T-helper 1 cell treated with Interleukin-12 subunit alpha and Interleukin-12 subunit beta and Interleukin-4 antibody, amounts not matched to agents 30 μg/mL and 1 μg/mL, for 36 hours (primary cell): ENCODE measurements at regions not wholly inside any gene's neighbourhood (a gene's known extent, or its start where the extent isn't known, plus 50 kb on each side); places are given as distances from the start of the nearest gene placed in this dataset.

Source experiments
- H3K27ac Mint-ChIP-seq: one replicate; pipeline ENCODE4 v1.8.0; 2021; ENCODE audit warnings: mild to moderate bottlenecking, mixed read lengths
- H3K27me3 Mint-ChIP-seq: one replicate; pipeline ENCODE4 v1.8.0; 2021; ENCODE audit warnings: low read depth, mixed read lengths
- H3K36me3 Mint-ChIP-seq: one replicate; pipeline ENCODE4 v1.8.0; 2021; ENCODE audit warnings: low read depth, mixed read lengths
- H3K4me1 Mint-ChIP-seq: one replicate; pipeline ENCODE4 v1.8.0; 2021; ENCODE audit warnings: low read depth, mixed read lengths
- H3K4me3 Mint-ChIP-seq: one replicate; pipeline ENCODE4 v1.8.0; 2021; ENCODE audit warnings: mild to moderate bottlenecking, moderate library complexity, mixed read lengths
- H3K9me3 Mint-ChIP-seq: one replicate; pipeline ENCODE4 v1.8.0; 2021; ENCODE audit warnings: mixed read lengths

- H3K27me3 Mint-ChIP-seq: peaks cover 14% of the 10 kb centered on the region
- no peak overlapping the region for H3K27ac Mint-ChIP-seq
- no peak overlapping the region for H3K4me3 Mint-ChIP-seq
- no peaks in the 10 kb centered on the region for H3K36me3 Mint-ChIP-seq
- no peaks in the 10 kb centered on the region for H3K4me1 Mint-ChIP-seq
- peaks cover 15% of the 10 kb centered on the region for H3K9me3 Mint-ChIP-seq
Measured at GRCh38 chr2:226643030-226643945, 156.3 kb downstream of the IRS1 start.

GRCh38 chr2:226641008-226641407, 158.6 kb downstream of the IRS1 start:
- Mint-ChIP-seq H3K9me3 (peaks cover 11% of the 10 kb centered on the region), H3K36me3 (no peaks in the 10 kb centered on the region), H3K27ac (no peak overlapping the region), H3K4me3 (no peak overlapping the region), H3K4me1 (no peaks in the 10 kb centered on the region), H3K27me3 (peaks cover 25% of the 10 kb centered on the region)

DNA sequence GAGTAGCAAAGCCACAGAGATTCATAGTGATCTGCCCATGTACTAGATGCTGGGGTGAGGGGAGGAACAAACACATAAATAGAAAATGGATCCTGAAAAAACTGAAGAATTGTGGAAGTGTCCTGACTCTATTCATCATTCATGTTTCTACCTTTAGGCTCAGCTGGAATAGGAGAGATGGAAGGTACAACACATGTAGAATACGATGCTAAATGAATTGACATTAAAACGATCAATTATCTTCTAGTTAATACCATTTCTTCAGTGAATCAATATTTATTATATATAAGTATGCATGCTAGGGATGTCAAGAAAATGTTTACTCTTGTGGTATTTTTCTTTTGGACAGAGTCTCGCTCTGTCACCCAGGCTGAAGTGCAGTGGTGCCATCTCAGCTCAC, 159.1 kb downstream of the IRS1 start:
- H3K4me1 Mint-ChIP-seq: no peaks in the 10 kb centered on the region
- peaks cover 11% of the 10 kb centered on the region for H3K9me3 Mint-ChIP-seq
- H3K4me3 Mint-ChIP-seq: no peak overlapping the region
- no peaks in the 10 kb centered on the region for H3K36me3 Mint-ChIP-seq
- no peak overlapping the region for H3K27ac Mint-ChIP-seq
- peaks cover 27% of the 10 kb centered on the region for H3K27me3 Mint-ChIP-seq

GRCh38 chr2:226639550-226639949, 160.1 kb downstream of the IRS1 start:
- Mint-ChIP-seq H3K27ac (no peak overlapping the region), H3K27me3 (peaks cover 31% of the 10 kb centered on the region), H3K9me3 (peaks cover 11% of the 10 kb centered on the region), H3K4me3 (no peak overlapping the region), H3K4me1 (no peaks in the 10 kb centered on the region), H3K36me3 (no peaks in the 10 kb centered on the region)

- Mint-ChIP-seq H3K27me3 (peaks cover 32% of the 10 kb centered on the region), H3K36me3 (no peaks in the 10 kb centered on the region), H3K4me1 (no peaks in the 10 kb centered on the region), H3K9me3 (peaks cover 11% of the 10 kb centered on the region), H3K4me3 (no peak overlapping the region), H3K27ac (no peak overlapping the region)
Measured at GRCh38 chr2:226638576-226638975, 161.0 kb downstream of the IRS1 start.

GRCh38 chr2:226637383-226637782, 162.2 kb downstream of the IRS1 start:
- no peaks in the 10 kb centered on the region for H3K4me1 Mint-ChIP-seq
- no peaks in the 10 kb centered on the region for H3K36me3 Mint-ChIP-seq
- no peak overlapping the region for H3K27ac Mint-ChIP-seq
- H3K27me3 Mint-ChIP-seq: peaks cover 36% of the 10 kb centered on the region
- no peak overlapping the region for H3K4me3 Mint-ChIP-seq
- peaks cover 11% of the 10 kb centered on the region for H3K9me3 Mint-ChIP-seq

GRCh38 chr2:226636586-226636985, 163.0 kb downstream of the IRS1 start:
- Mint-ChIP-seq H3K27ac (no peak overlapping the region), H3K4me1 (peaks cover under 1% of the 10 kb centered on the region), H3K27me3 (peaks cover 36% of the 10 kb centered on the region), H3K4me3 (no peak overlapping the region), H3K9me3 (peaks cover 11% of the 10 kb centered on the region), H3K36me3 (no peaks in the 10 kb centered on the region)

- Mint-ChIP-seq H3K4me1 (peaks cover 3% of the 10 kb centered on the region), H3K27ac (no peak overlapping the region), H3K27me3 (peaks cover 33% of the 10 kb centered on the region), H3K36me3 (no peaks in the 10 kb centered on the region), H3K4me3 (no peak overlapping the region), H3K9me3 (peaks cover 7% of the 10 kb centered on the region)
Measured at GRCh38 chr2:226634943-226635604, 164.5 kb downstream of the IRS1 start.

- Mint-ChIP-seq H3K36me3 (no peaks in the 10 kb centered on the region), H3K9me3 (no peaks in the 10 kb centered on the region), H3K4me1 (peaks cover 3% of the 10 kb centered on the region), H3K27ac (no peak overlapping the region), H3K4me3 (no peak overlapping the region), H3K27me3 (peaks cover 23% of the 10 kb centered on the region)
Measured at GRCh38 chr2:226631671-226632070, 167.9 kb downstream of the IRS1 start.

GRCh38 chr2:226631187-226631586, 168.4 kb downstream of the IRS1 start:
- no peaks in the 10 kb centered on the region for H3K9me3 Mint-ChIP-seq
- peaks cover 3% of the 10 kb centered on the region for H3K4me1 Mint-ChIP-seq
- H3K4me3 Mint-ChIP-seq: no peak overlapping the region
- H3K36me3 Mint-ChIP-seq: no peaks in the 10 kb centered on the region
- H3K27me3 Mint-ChIP-seq: peaks cover 18% of the 10 kb centered on the region
- H3K27ac Mint-ChIP-seq: no peak overlapping the region

DNA sequence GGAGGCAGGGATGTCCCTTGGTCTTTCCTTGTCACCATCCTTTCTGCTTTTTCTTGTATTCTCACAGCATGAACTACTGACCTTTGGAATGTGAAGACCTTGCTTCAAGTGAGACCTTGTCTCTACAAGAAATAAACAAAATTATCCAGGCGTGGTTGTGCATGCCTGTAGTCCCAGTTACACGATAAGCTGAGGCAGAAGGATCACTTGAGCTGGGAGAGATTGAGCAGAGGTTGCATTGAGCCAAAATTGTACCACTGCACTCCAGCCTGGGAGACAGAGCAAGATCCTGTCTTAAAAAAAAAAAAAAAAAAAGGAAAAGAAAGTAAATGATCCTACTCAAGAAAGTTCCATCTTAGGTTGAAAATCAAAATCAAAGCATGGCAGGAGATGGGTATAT, 173.7 kb downstream of the IRS1 start:
- Mint-ChIP-seq H3K36me3 (no peaks in the 10 kb centered on the region), H3K4me3 (no peak overlapping the region), H3K27me3 (peaks cover 3% of the 10 kb centered on the region), H3K4me1 (no peaks in the 10 kb centered on the region), H3K9me3 (peaks cover 5% of the 10 kb centered on the region), H3K27ac (no peak overlapping the region)

GRCh38 chr2:226623587-226624368, 175.8 kb downstream of the IRS1 start:
- Mint-ChIP-seq H3K4me1 (no peaks in the 10 kb centered on the region), H3K27me3 (peaks cover 9% of the 10 kb centered on the region), H3K36me3 (no peaks in the 10 kb centered on the region), H3K27ac (no peak overlapping the region), H3K9me3 (peaks cover 5% of the 10 kb centered on the region), H3K4me3 (no peak overlapping the region)

- Mint-ChIP-seq H3K4me1 (no peaks in the 10 kb centered on the region), H3K4me3 (no peak overlapping the region), H3K9me3 (peaks cover 5% of the 10 kb centered on the region), H3K36me3 (no peaks in the 10 kb centered on the region), H3K27ac (no peak overlapping the region), H3K27me3 (peaks cover 12% of the 10 kb centered on the region)
Measured at GRCh38 chr2:226622484-226622883, 177.1 kb downstream of the IRS1 start.

DNA sequence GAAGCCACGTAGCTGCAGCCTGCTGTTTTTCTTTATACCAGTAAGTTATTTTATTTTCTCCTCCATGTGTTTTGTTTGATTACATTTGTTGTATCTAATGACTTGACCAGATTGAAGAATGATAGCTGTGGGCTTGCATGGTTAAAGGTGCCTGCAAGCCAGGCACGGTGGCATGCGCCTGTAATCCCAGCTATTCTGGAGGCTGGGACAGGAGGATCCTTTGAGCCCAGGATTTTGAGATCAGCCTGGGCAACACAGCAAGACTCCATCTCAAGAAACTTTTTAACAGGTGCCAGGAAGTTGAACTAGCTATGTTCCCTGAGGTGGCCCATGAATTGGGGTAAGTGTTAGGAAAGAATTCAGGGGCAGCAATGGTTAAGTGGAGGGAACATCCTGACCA, 179.4 kb downstream of the IRS1 start:
- Mint-ChIP-seq H3K27ac (no peak overlapping the region), H3K27me3 (peaks cover 12% of the 10 kb centered on the region), H3K36me3 (no peaks in the 10 kb centered on the region), H3K4me3 (no peak overlapping the region), H3K9me3 (no peaks in the 10 kb centered on the region), H3K4me1 (no peaks in the 10 kb centered on the region)
